OCI-LY7 (cell line): ENCODE measurements at regions not wholly inside any gene's neighbourhood (a gene's known extent, or its start where the extent isn't known, plus 50 kb on each side); places are given as distances from the start of the nearest gene placed in this dataset.

Experiments
- EZH2phosphoT487 ChIP-seq: fragments of 200-600 bp; sonication (generic); IDR thresholded peaks from 2 replicates; pipeline ENCODE4 v1.6.1; 2018; ENCODE audit warnings: low read depth, borderline replicate concordance, mild to moderate bottlenecking, mixed run types, antibody characterized with exemption, low read length, moderate library complexity, mixed read lengths
- TF ChIP-seq, protein P1 (sequence below): fragments of 200-600 bp; sonication (generic); conservative IDR thresholded peaks from 2 replicates; pipeline ENCODE4 v1.5.1; 2014; ENCODE audit warnings: mild to moderate bottlenecking, antibody characterized with exemption, low read length, moderate library complexity, mixed read lengths

DNA sequence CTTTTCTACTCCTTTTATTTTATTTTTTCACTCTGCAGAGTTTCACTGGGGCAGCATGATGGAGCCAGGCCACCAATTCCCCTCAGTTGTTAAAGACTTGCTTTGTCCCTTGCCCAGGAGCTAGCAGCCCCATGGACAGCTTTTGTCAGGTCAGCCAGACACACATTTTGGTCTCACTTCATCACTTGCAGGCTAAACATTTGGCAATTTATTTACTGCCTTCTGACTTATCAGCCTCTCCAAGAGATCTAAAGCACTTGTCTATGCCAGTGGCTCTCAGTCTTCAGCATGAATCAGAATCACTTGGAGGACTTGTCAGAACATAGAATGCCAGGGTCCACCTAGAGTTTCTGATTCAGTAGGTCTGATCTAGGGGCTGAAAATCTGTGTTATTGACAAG is 66.4 kb upstream of the GDF10 start:
- TF ChIP-seq, protein P1, sequence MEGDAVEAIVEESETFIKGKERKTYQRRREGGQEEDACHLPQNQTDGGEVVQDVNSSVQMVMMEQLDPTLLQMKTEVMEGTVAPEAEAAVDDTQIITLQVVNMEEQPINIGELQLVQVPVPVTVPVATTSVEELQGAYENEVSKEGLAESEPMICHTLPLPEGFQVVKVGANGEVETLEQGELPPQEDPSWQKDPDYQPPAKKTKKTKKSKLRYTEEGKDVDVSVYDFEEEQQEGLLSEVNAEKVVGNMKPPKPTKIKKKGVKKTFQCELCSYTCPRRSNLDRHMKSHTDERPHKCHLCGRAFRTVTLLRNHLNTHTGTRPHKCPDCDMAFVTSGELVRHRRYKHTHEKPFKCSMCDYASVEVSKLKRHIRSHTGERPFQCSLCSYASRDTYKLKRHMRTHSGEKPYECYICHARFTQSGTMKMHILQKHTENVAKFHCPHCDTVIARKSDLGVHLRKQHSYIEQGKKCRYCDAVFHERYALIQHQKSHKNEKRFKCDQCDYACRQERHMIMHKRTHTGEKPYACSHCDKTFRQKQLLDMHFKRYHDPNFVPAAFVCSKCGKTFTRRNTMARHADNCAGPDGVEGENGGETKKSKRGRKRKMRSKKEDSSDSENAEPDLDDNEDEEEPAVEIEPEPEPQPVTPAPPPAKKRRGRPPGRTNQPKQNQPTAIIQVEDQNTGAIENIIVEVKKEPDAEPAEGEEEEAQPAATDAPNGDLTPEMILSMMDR, result no peak
- no peak for TF ChIP-seq EZH2phosphoT487
